ENCODE measurements at regions not wholly inside any gene's neighbourhood (a gene's known extent, or its start where the extent isn't known, plus 50 kb on each side); places are given as distances from the start of the nearest gene placed in this dataset.

DNA sequence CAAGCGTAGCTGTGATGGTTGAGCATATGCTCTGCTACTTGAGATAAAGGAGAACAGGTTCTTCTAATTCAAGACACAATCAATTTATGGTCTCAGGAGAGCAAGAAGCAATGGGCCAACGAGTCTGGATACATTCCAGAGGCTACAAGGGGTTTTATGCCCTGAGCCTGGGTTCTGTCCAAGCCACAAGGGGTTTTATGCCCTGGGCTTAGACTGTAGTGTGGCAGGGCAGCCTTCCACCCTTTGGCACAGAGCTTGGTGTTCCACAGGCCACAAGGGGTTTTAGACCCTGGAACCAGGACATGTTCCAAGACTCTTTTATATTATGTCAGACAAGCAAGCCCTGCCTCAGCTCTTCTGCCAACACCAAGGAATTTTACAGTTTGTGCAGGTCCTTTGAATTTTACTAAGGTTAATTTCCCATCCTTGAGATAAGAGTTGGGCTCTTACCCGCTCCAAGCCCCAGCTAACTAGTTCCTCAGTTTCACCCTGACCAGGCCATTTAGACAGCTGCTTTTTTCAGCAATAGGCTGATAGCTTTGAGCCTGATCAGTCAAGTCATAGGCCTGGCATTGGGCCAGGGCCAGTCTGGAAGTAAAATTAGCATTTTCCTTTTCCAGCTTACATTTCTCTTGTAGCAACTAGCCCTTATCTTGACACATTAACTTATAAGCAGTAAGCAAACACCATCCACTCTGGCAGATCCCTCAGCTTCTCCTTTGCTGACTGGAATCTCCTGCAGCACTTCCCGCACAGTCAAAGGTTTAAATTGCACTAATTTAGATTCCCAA, 95.0 kb downstream of the ZNF737 start:
- TF ChIP-seq, protein P1, sequence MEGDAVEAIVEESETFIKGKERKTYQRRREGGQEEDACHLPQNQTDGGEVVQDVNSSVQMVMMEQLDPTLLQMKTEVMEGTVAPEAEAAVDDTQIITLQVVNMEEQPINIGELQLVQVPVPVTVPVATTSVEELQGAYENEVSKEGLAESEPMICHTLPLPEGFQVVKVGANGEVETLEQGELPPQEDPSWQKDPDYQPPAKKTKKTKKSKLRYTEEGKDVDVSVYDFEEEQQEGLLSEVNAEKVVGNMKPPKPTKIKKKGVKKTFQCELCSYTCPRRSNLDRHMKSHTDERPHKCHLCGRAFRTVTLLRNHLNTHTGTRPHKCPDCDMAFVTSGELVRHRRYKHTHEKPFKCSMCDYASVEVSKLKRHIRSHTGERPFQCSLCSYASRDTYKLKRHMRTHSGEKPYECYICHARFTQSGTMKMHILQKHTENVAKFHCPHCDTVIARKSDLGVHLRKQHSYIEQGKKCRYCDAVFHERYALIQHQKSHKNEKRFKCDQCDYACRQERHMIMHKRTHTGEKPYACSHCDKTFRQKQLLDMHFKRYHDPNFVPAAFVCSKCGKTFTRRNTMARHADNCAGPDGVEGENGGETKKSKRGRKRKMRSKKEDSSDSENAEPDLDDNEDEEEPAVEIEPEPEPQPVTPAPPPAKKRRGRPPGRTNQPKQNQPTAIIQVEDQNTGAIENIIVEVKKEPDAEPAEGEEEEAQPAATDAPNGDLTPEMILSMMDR (IDR thresholded peaks at IDR 0.05) = no peak
- TF ChIP-seq POLR2A (IDR thresholded peaks at IDR 0.05) = no peak
